IPS-18a (cell line): ENCODE measurements at regions not wholly inside any gene's neighbourhood (a gene's known extent, or its start where the extent isn't known, plus 50 kb on each side); places are given as distances from the start of the nearest gene placed in this dataset.

Experiments
- H3K27ac ChIP-seq: one replicate; pipeline ENCODE4 v1.5.1; 2013; ENCODE audit warnings: low read length
- H3K27me3 ChIP-seq: one replicate; pipeline ENCODE4 v1.6.1; 2013; ENCODE audit warnings: mild to moderate bottlenecking, low read length; ENCODE audit not compliant: control insufficient read depth, insufficient read depth
- H3K36me3 ChIP-seq: one replicate; pipeline ENCODE4 v1.6.1; 2013; ENCODE audit warnings: low read depth, low read length; ENCODE audit not compliant: control insufficient read depth
- H3K4me1 ChIP-seq: one replicate; pipeline ENCODE4 v1.6.1; 2013; ENCODE audit warnings: low read depth, low read length; ENCODE audit not compliant: control insufficient read depth
- H3K4me3 ChIP-seq: one replicate; pipeline ENCODE4 v1.5.1; 2013; ENCODE audit warnings: low read length
- H3K9ac ChIP-seq: one replicate; pipeline ENCODE4 v1.6.1; 2013; ENCODE audit warnings: mild to moderate bottlenecking, low read length, moderate library complexity
- H3K9me3 ChIP-seq: one replicate; pipeline ENCODE4 v1.6.1; 2013; ENCODE audit warnings: low read depth, low read length; ENCODE audit not compliant: control insufficient read depth

DNA sequence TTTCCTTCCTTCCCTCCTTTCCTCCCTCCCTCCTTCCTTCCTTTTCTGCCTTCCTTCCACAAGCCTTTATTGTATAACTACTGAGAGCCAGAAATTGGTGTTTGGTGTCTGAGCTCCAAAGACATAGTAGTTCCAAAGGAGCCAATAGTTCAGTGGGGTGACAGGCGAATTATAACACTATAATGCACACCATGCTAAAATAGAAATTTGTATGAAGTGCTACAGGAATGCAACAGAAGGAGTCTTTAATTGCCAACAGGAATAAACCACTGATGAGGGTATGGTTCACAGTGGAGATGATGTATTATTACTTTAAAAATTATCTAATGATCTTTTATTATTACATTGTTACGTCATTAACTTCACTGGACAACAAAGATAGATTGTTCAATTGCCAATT lies 158.8 kb upstream of the SP8 start:
- Histone ChIP-seq H3K4me1 (no peaks in the 10 kb centered on the region), H3K9ac (no peak overlapping the region), H3K36me3 (no peaks in the 10 kb centered on the region), H3K27me3 (no peaks in the 10 kb centered on the region), H3K27ac (no peak overlapping the region), H3K9me3 (peaks cover 3% of the 10 kb centered on the region), H3K4me3 (no peak overlapping the region)

DNA sequence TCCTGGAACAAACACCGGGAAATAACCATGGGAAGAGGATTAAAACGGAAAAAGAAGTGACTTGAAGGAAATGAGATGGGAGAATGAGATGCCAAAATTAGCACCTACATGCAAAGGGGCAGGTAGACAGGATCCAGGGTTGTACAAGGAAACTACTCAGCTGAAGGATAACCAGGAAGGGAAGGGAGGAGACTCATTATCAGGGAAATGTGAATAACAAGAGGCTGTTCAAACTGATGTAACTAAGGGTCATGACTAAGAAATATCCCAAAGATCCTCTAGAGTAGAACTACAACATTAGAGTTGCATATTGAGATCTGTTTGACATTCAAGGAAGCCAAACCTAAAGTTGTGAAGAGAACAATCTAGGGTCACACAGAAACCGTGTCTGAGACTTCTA lies 166.2 kb upstream of the SP8 start:
- Histone ChIP-seq H3K9ac (no peak overlapping the region), H3K27me3 (no peaks in the 10 kb centered on the region), H3K4me3 (no peak overlapping the region), H3K36me3 (no peaks in the 10 kb centered on the region), H3K9me3 (peaks cover 3% of the 10 kb centered on the region), H3K27ac (no peak overlapping the region), H3K4me1 (peaks cover 14% of the 10 kb centered on the region)

DNA sequence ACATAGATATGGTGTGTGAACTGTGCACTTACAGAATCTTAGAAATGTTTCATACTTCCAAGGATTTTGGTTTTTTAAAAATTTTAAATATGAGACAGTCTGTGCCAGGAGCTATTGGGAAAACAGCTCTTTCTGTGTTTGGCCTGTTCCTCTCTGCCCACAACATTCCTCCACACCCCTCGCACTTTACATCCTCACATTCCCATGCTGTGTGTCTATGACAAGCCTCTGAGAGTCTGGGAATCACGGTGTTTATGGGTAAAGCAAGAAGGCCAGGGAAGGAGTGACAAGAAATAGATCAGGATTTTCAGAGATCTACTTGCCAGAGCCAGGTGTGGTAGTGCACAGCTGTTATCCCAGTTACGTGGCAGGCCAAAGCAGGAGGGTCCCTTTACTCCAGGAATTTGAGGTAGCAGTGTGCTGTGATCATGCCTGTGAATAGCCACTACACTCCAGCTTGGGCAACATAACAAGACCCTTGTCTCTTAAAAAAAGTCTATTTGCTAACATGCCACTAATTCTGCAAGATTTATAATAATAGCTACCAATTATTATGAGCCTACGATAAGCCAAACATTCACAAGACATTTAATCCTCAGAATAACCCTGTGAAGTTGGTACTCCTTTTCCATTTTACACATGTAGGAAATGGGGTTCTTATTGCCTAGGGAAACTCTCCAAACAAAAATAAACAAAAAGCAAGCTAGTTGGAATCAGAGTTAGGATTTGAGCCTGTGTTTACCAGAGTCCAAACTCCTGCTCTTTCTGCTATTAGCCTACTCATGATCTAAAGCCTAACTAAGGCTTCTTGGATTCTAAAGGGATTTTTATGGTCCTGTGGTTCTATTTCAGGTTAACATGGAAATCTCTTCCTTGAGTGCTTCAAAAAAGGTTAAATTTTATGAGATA lies 168.3 kb upstream of the SP8 start:
- Histone ChIP-seq H3K9me3 (no peaks in the 10 kb centered on the region), H3K27me3 (no peaks in the 10 kb centered on the region), H3K4me1 (peaks cover 14% of the 10 kb centered on the region), H3K27ac (no peak overlapping the region), H3K36me3 (no peaks in the 10 kb centered on the region), H3K9ac (no peak overlapping the region), H3K4me3 (no peak overlapping the region)

DNA sequence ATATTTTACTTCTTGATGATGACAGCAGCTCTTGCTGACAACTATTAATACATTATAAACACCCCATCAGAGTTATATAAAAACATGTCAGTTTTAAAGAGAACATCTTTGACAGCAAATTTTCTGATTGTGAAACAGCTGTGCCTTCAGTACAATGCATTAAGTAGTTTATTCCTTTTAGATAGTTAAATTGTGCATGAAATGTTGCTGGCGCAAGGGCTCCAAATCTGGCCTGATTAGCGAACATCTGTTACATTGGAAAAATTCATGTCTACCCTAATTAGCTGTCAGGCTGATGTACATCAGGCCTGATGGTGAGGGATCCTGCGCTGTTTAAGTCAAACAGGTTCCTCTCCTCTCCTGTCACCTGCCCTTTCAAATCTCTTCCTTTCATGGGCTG lies 171.9 kb upstream of the SP8 start:
- H3K27ac ChIP-seq, result no peak overlapping the region

DNA sequence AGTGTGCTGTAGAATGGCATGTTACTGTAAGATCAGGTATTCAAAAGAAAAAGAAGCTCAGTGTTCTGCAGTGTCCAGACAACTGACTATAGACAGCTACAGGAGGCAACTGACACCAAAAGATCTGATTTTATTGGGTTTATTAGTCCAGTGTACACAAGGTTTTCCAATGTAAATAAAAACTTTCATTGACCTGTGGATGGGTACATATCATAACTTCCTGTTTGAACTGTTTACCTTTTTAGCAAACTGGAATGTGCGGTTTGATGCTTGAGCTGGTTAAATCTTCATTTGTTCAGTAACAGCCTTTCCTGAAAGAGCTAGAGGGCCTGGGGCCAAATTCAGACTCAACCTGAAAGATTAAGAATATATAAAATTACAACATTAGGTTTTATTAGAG lies 172.6 kb upstream of the SP8 start:
- no peak overlapping the region for H3K9ac ChIP-seq
- no peaks in the 10 kb centered on the region for H3K4me1 ChIP-seq
- no peak overlapping the region for H3K27ac ChIP-seq
- no peaks in the 10 kb centered on the region for H3K9me3 ChIP-seq
- H3K4me3 ChIP-seq, result no peak overlapping the region
- H3K27me3 ChIP-seq, result no peaks in the 10 kb centered on the region
- H3K36me3 ChIP-seq, result no peaks in the 10 kb centered on the region

More for the DNA sequence above, 171.9 kb upstream of the SP8 start:
- no peaks in the 10 kb centered on the region for H3K27me3 ChIP-seq
- H3K9me3 ChIP-seq, result no peaks in the 10 kb centered on the region
- H3K4me3 ChIP-seq, result no peak overlapping the region
- peaks cover 5% of the 10 kb centered on the region for H3K4me1 ChIP-seq
- no peaks in the 10 kb centered on the region for H3K36me3 ChIP-seq
- no peak overlapping the region for H3K9ac ChIP-seq

DNA sequence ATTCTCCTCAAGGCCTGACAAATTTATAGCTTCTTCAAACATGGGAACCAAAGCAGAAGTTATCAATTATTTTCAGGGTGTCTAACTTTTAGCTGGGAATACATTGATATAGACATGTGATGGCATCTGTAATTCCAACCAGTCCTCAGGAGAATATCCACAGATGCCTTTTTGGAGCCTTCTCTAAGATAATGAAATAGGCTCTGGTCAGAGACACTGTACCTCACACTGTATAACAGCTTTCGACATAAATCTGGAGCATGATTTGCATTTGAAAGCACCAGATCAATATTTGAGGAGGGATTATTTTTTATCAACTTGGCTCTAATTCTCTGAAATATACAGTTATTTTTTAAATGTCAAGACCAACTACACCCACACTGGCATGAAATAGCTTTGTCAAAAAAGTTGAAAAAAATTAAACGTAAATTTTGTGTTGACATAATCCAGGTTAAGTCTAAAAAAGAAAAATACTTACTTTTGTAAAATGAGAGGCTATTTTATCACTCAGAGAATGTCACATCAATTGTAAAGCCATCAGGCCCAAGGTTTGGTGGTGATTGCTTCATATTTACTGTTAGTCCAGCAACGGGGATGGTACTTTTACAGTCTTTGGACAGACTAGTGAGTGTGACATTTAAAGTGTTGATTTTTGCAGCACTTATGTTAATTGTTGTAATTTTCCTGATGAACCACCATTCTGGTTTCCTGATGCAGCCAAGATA lies 177.0 kb upstream of the SP8 start:
- Histone ChIP-seq H3K36me3 (no peaks in the 10 kb centered on the region), H3K9me3 (no peaks in the 10 kb centered on the region), H3K4me1 (no peaks in the 10 kb centered on the region), H3K27ac (no peak overlapping the region), H3K27me3 (no peaks in the 10 kb centered on the region), H3K4me3 (no peak overlapping the region), H3K9ac (no peak overlapping the region)

DNA sequence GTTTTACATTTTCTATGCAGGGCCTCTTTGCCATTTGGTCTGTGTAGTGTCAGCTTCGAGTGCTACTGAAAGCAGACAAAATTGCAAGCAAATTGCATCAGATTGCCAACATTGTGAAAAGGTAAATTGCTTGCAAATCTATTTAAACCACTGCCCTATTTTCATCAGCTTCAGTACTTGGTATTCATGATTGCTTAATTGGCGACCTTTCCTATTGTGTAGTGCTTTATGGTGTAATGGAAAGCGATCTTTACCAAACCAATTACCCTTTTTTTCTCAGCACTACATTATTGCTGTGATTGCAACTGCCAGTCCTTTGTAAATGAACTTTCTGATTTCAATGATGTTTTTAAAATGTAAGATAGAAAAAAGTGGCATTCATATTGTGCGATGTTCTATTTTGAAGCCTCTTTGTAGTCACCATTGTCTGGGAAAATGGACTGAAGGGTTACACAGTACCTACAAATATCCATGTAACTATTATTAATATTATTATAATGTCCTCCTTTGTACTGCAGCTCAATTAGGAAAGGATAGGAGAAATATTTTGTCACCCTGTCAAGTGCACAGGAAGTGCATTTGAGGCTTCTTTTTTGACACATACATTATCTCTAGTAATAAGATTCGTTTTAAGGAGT lies 177.7 kb upstream of the SP8 start:
- Histone ChIP-seq H3K9ac (no peak overlapping the region), H3K4me1 (no peaks in the 10 kb centered on the region), H3K27ac (no peak overlapping the region), H3K27me3 (no peaks in the 10 kb centered on the region), H3K36me3 (no peaks in the 10 kb centered on the region), H3K9me3 (no peaks in the 10 kb centered on the region), H3K4me3 (no peak overlapping the region)

DNA sequence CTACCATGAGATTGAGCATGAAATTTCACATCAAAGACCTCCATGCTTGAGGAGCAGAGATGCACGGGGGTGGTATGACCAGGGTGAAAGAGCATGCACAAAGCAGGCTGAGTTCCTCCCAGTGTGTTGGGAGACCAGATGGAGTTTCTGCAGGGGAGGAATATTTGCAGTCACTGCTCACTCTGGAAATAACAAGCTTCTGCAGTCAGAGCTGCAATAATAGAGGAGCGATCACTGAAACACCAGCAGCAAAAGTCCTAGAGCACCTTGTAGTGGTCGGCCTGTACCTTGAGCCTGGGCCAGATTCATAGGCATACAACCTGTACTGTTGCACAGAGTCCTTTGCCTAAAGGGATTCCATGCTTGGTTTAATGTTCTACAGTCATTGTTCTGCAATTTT lies 184.5 kb upstream of the SP8 start:
- Histone ChIP-seq H3K4me3 (no peak overlapping the region), H3K27me3 (no peaks in the 10 kb centered on the region), H3K9ac (no peak overlapping the region), H3K36me3 (no peaks in the 10 kb centered on the region), H3K4me1 (no peaks in the 10 kb centered on the region), H3K27ac (no peak overlapping the region), H3K9me3 (no peaks in the 10 kb centered on the region)

DNA sequence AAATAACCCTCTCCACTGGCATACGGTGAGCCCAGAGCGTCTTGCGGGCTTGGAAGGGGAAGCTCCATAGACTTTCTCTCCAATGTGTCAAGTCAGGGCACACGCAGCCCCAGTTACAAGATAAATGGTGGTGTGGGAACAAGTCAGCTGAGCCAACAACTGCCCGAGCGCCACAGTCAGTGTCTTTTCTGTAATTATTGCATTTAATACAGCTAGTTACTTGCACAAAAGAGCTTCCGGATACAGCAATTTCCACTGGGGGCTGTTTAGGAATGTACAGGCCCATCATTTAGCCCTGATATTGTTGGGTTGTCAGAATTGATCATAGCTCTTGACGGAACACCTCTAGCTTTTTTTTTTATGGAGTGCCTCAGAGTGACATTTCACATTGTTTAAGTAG lies 193.5 kb upstream of the SP8 start:
- Histone ChIP-seq H3K36me3 (no peaks in the 10 kb centered on the region), H3K27ac (no peak overlapping the region), H3K4me3 (no peak overlapping the region), H3K9me3 (no peaks in the 10 kb centered on the region), H3K4me1 (no peaks in the 10 kb centered on the region), H3K27me3 (no peaks in the 10 kb centered on the region), H3K9ac (no peak overlapping the region)

DNA sequence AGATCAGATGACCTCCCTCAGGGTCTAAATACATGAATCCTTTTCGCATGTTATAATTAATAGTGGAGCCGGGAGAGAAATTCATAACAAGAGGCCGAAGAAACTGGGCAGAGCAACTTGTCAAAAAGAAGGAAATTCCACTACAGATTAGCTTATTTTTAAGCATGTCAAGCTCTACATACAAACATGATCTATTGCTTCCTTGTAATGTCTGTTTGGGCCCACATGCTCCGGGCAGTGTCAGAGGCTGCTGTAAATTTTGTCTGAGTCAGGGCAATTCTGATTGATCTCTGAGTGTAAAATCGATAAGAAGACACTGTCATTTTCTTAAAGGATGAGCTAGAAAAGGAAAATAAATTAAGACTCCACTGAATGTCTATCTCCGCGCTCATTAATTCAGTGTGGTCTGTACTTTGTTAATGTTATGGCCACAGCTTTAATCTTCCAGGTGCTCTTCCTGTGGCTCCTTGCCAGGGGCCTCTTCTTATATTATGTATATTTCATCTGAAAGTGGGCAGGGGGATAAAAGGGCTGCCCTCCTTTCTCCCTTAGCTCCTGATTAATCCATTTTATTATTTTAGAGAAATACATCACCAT lies 194.1 kb upstream of the SP8 start:
- Histone ChIP-seq H3K4me3 (no peak overlapping the region), H3K27me3 (no peaks in the 10 kb centered on the region), H3K36me3 (no peaks in the 10 kb centered on the region), H3K27ac (no peak overlapping the region), H3K9ac (no peak overlapping the region), H3K4me1 (no peaks in the 10 kb centered on the region), H3K9me3 (no peaks in the 10 kb centered on the region)

DNA sequence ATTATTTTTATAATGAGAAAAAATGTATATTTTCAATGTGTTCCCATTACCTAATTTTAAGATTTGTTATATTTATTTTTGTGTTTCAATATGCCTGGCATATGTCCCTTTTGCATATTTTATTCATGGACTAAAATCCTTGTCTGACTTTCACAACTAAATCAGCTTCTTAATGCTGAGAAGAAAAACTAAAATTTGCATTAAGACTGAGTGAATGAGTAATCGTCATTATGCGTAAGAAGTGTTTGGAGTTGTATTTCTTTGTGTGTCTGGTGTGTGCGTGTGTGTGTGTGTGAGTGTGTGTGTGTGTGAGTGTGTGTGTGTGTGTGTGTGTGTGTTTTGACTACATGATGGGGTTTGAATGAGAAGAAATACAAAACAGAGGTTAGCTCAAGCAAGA lies 201.7 kb upstream of the SP8 start:
- no peaks in the 10 kb centered on the region for H3K27me3 ChIP-seq
- H3K4me3 ChIP-seq, result no peak overlapping the region
- H3K27ac ChIP-seq, result no peak overlapping the region
- peaks cover under 1% of the 10 kb centered on the region for H3K9me3 ChIP-seq
- no peak overlapping the region for H3K9ac ChIP-seq
- H3K36me3 ChIP-seq, result no peaks in the 10 kb centered on the region
- peaks cover 2% of the 10 kb centered on the region for H3K4me1 ChIP-seq
